SK-N-SH treated with all-trans-retinoic acid at 6 μM for 48 hours (cell line): ENCODE measurements at regions not wholly inside any gene's neighbourhood (a gene's known extent, or its start where the extent isn't known, plus 50 kb on each side); places are given as distances from the start of the nearest gene placed in this dataset.

Source experiments
- ARNTL ChIP-seq: fragments of 450-650 bp; formaldehyde crosslinking; IDR thresholded peaks from 2 replicates; pipeline ENCODE4 v1.5.0; 2020; ENCODE audit warnings: low read depth, mild to moderate bottlenecking, moderate library complexity, borderline replicate concordance
- CSDC2 ChIP-seq: fragments of 250-450 bp; sonication (Bioruptor Pico); IDR thresholded peaks from 2 replicates; pipeline ENCODE4 v1.5.0; 2020; ENCODE audit warnings: mild to moderate bottlenecking, moderate library complexity
- ISL1 ChIP-seq: fragments of 250-450 bp; sonication (Bioruptor Pico); IDR thresholded peaks from 2 replicates; pipeline ENCODE4 v2.1.2; 2022; ENCODE audit warnings: mild to moderate bottlenecking, moderate library complexity
- PATZ1 ChIP-seq: fragments of 250-450 bp; sonication (Bioruptor Pico); IDR thresholded peaks from 2 replicates; pipeline ENCODE4 v1.8.0; 2020; ENCODE audit warnings: mild to moderate bottlenecking, moderate library complexity, borderline replicate concordance
- PPARA ChIP-seq: fragments of 250-450 bp; sonication (Bioruptor Pico); IDR thresholded peaks from 2 replicates; pipeline ENCODE4 v1.5.0; 2020; ENCODE audit warnings: mild to moderate bottlenecking, borderline replicate concordance
- RARB ChIP-seq: fragments of 250-450 bp; sonication (Bioruptor Pico); IDR thresholded peaks from 2 replicates; pipeline ENCODE4 v1.8.0; 2021; ENCODE audit warnings: mild to moderate bottlenecking, moderate library complexity
- SNAI2 ChIP-seq: fragments of 250-450 bp; sonication (Bioruptor Pico); IDR thresholded peaks from 2 replicates; pipeline ENCODE4 v1.5.0; 2020; ENCODE audit warnings: mild to moderate bottlenecking, moderate library complexity
- TOX ChIP-seq: fragments of 250-450 bp; sonication (Bioruptor Pico); IDR thresholded peaks from 2 replicates; pipeline ENCODE4 v1.8.0; 2021; ENCODE audit warnings: mild to moderate bottlenecking, moderate library complexity, borderline replicate concordance
- TSHZ2 ChIP-seq: fragments of 250-450 bp; sonication (Bioruptor Pico); IDR thresholded peaks from 2 replicates; pipeline ENCODE4 v1.5.0; 2020; ENCODE audit warnings: mild to moderate bottlenecking, moderate library complexity
- ZFP3 ChIP-seq: fragments of 250-450 bp; sonication (Bioruptor Pico); IDR thresholded peaks from 2 replicates; pipeline ENCODE4 v1.5.0; 2020; ENCODE audit warnings: mild to moderate bottlenecking, moderate library complexity
- ZFP30 ChIP-seq: fragments of 450-650 bp; formaldehyde crosslinking; IDR thresholded peaks from 2 replicates; pipeline ENCODE4 v1.5.0; 2022; ENCODE audit warnings: mild to moderate bottlenecking, moderate library complexity
- ZNF70 ChIP-seq: fragments of 450-650 bp; formaldehyde crosslinking; IDR thresholded peaks from 2 replicates; pipeline ENCODE4 v1.5.0; 2020; ENCODE audit warnings: mild to moderate bottlenecking, moderate library complexity
- ZNF8 ChIP-seq: fragments of 450-650 bp; formaldehyde crosslinking; IDR thresholded peaks from 2 replicates; pipeline ENCODE4 v1.5.0; 2020; ENCODE audit warnings: mild to moderate bottlenecking, moderate library complexity

GRCh38 chr2:5231287-5231686, 460.9 kb upstream of the SOX11 start:
- TF ChIP-seq RARB (no peak), ZNF8 (CRISPR knock-in tag) (peak; percentile 57; the same call in 1 of the 2 replicates), ZFP3 (CRISPR knock-in tag) (no peak), PATZ1 (CRISPR knock-in tag) (0 out of 2 replicates have a peak, but pooled peaks have one; percentile 54), ARNTL (no peak), CSDC2 (CRISPR knock-in tag) (no peak), PPARA (CRISPR knock-in tag) (no peak), ISL1 (CRISPR knock-in tag) (peak; percentile 55), SNAI2 (CRISPR knock-in tag) (peak; percentile 21; the same call in 1 of the 2 replicates), TSHZ2 (CRISPR knock-in tag) (peak; percentile 69; the same call in 1 of the 2 replicates), ZFP30 (CRISPR knock-in tag) (no peak), TOX (no peak), ZNF70 (no peak)
